Liver (tissue), 8 donors: ENCODE measurements at regions not wholly inside any gene's neighbourhood (a gene's known extent, or its start where the extent isn't known, plus 50 kb on each side); places are given as distances from the start of the nearest gene placed in this dataset.

Experiments used
- DNase-seq: peaks from one replicate; pipeline ENCODE4 v3.0.0-alpha.2; 2017; ENCODE audit warnings: low spot score
- H3K27ac ChIP-seq, 2 donors: one replicate each; pipeline ENCODE4 v1.7.0; 2013; ENCODE audit warnings: inconsistent platforms in 2 of 2, low read length in 2 of 2, control low read depth in 1 of 2, low read depth in 1 of 2, mild to moderate bottlenecking in 1 of 2
- H3K27me3 ChIP-seq, 4 donors: one replicate each; pipeline versions ENCODE4 v1.6.1 to v1.7.0; 2013; ENCODE audit warnings: low read length in 3 of 4, inconsistent platforms in 1 of 4, mild to moderate bottlenecking in 1 of 4, moderate library complexity in 1 of 4; ENCODE audit not compliant: control insufficient read depth in 4 of 4, insufficient read depth in 4 of 4
- H3K36me3 ChIP-seq, 4 donors: one replicate each; pipeline versions ENCODE4 v1.6.1 to v1.7.0; 2013; ENCODE audit warnings: low read length in 3 of 4, mild to moderate bottlenecking in 3 of 4, low read depth in 1 of 4, moderate library complexity in 1 of 4; ENCODE audit not compliant: control insufficient read depth in 4 of 4, insufficient read depth in 3 of 4
- H3K4me1 ChIP-seq, 4 donors: one replicate each; pipeline versions ENCODE4 v1.6.1 to v1.7.0; 2013; ENCODE audit warnings: low read length in 3 of 4, mild to moderate bottlenecking in 3 of 4, moderate library complexity in 1 of 4; ENCODE audit not compliant: control insufficient read depth in 4 of 4, insufficient read depth in 4 of 4
- H3K4me3 ChIP-seq, 3 donors: one replicate each; pipeline versions ENCODE4 v1.6.1 to v1.7.0; 2013; ENCODE audit warnings: low read length in 3 of 3, control low read depth in 1 of 3, low read depth in 1 of 3, mild to moderate bottlenecking in 1 of 3
- H3K9ac ChIP-seq, 2 donors: one replicate each; pipeline ENCODE4 v1.7.0; 2013; ENCODE audit warnings: low read length in 2 of 2, mild to moderate bottlenecking in 2 of 2, moderate library complexity in 2 of 2, control low read depth in 1 of 2, low read depth in 1 of 2
- H3K9me3 ChIP-seq, 4 donors: one replicate each; pipeline versions ENCODE4 v1.6.1 to v1.7.0; 2013; ENCODE audit warnings: low read length in 3 of 4; ENCODE audit not compliant: control insufficient read depth in 4 of 4
- ATF3 ChIP-seq: IDR thresholded peaks from 2 replicates; pipeline ENCODE4 v1.6.1; 2016; ENCODE audit warnings: antibody characterized with exemption
- CTCF ChIP-seq: fragments of 150-350 bp; IDR thresholded peaks from 2 replicates; pipeline ENCODE4 v1.5.1; 2017; ENCODE audit warnings: improper control_type of control experiment, low read depth, low read length; ENCODE audit not compliant: missing input control
- EGR1 ChIP-seq, 2 donors: IDR thresholded peaks; 2 replicates each; pipeline ENCODE4 v1.6.1; 2016 to 2018; ENCODE audit warnings: antibody characterized with exemption in 2 of 2, low read depth in 2 of 2
- FOXA1 ChIP-seq: IDR thresholded peaks from 2 replicates; pipeline ENCODE4 v1.6.1; 2016; ENCODE audit warnings: antibody characterized with exemption
- FOXA2 ChIP-seq: IDR thresholded peaks from 2 replicates; pipeline ENCODE4 v1.6.1; 2016; ENCODE audit warnings: antibody characterized with exemption
- GABPA ChIP-seq, 2 donors: IDR thresholded peaks in 1 of 2; conservative IDR thresholded peaks in 1 of 2; 2 replicates each; pipeline ENCODE4 v1.6.1; 2016; ENCODE audit warnings: antibody characterized with exemption in 2 of 2, mild to moderate bottlenecking in 1 of 2, moderate library complexity in 1 of 2
- HNF4A ChIP-seq, 2 donors: conservative IDR thresholded peaks; 2 replicates each; pipeline ENCODE4 v1.6.1; 2016; ENCODE audit warnings: antibody characterized with exemption in 2 of 2, mild to moderate bottlenecking in 2 of 2
- HNF4G ChIP-seq: IDR thresholded peaks from 2 replicates; pipeline ENCODE4 v1.6.1; 2016; ENCODE audit warnings: antibody characterized with exemption
- JUND ChIP-seq, 2 donors: IDR thresholded peaks; 2 replicates each; pipeline ENCODE4 v1.6.1; 2016; ENCODE audit warnings: antibody characterized with exemption in 2 of 2
- MAX ChIP-seq: IDR thresholded peaks from 2 replicates; pipeline ENCODE4 v1.6.1; 2016; ENCODE audit warnings: antibody characterized with exemption
- NR2F2 ChIP-seq: IDR thresholded peaks from 2 replicates; pipeline ENCODE4 v1.6.1; 2016; ENCODE audit warnings: antibody characterized with exemption
- RAD21 ChIP-seq, 2 donors: IDR thresholded peaks; 2 replicates each; pipeline ENCODE4 v1.6.1; 2016; ENCODE audit warnings: antibody characterized with exemption in 2 of 2, mild to moderate bottlenecking in 2 of 2
- REST ChIP-seq: IDR thresholded peaks from 2 replicates; pipeline ENCODE4 v1.6.1; 2016; ENCODE audit warnings: antibody characterized with exemption, mild to moderate bottlenecking
- RXRA ChIP-seq, 2 donors: IDR thresholded peaks; 2 replicates each; pipeline ENCODE4 v1.6.1; 2017 to 2018; ENCODE audit warnings: antibody characterized with exemption in 2 of 2, mild to moderate bottlenecking in 1 of 2
- SP1 ChIP-seq: IDR thresholded peaks from 2 replicates; pipeline ENCODE4 v1.6.1; 2018; ENCODE audit warnings: antibody characterized with exemption, mild to moderate bottlenecking
- TAF1 ChIP-seq: conservative IDR thresholded peaks from 2 replicates; pipeline ENCODE4 v1.6.1; 2016; ENCODE audit warnings: antibody characterized with exemption, mild to moderate bottlenecking
- YY1 ChIP-seq: IDR thresholded peaks from 2 replicates; pipeline ENCODE4 v1.6.1; 2016; ENCODE audit warnings: antibody characterized with exemption, mild to moderate bottlenecking
- ZBTB33 ChIP-seq: IDR thresholded peaks from 2 replicates; pipeline ENCODE4 v1.6.1; 2016; ENCODE audit warnings: antibody characterized with exemption
- WGBS: extraction: QIAGEN DNeasy Blood & Tissue Kit; methylation state at CpG from one replicate; pipeline ENCODE4 v1.1.7; 2013; 5-methylcytosine and 5-hydroxymethylcytosine counted together
- donor health status: healthy.
- donor health status: healthy.
- donor health status: healthy.
- donor health status: healthy.
- donor health status: healthy.

- no peak overlapping the region for H3K27ac ChIP-seq
- no peaks in the 10 kb centered on the region for H3K27me3 ChIP-seq
- no peak for DNase-seq
- 60% methylated on average over 3 of the region's 3 CpGs for WGBS
- H3K4me1 ChIP-seq = peaks cover 0 to 11% (median 6%) of the 10 kb centered on the region in 4 donors
- peaks cover 5 to 7% (median 6%) of the 10 kb centered on the region in 4 donors for H3K9me3 ChIP-seq
- TF ChIP-seq TAF1 (no peak), HNF4A (conservative IDR thresholded peaks at IDR 0.05) (no peak), SP1 (no peak), REST (no peak), ATF3 (no peak), RAD21 (IDR thresholded peaks at IDR 0.05) (no peak), FOXA2 (no peak), RXRA (IDR thresholded peaks at IDR 0.05) (no peak), MAX (no peak), ZBTB33 (no peak), JUND (IDR thresholded peaks at IDR 0.05) (no peak), FOXA1 (no peak), YY1 (no peak), NR2F2 (no peak), GABPA (IDR thresholded peaks at IDR 0.05 in 1 of 2, conservative IDR thresholded peaks at IDR 0.05 in 1 of 2) (no peak), HNF4G (no peak), EGR1 (IDR thresholded peaks at IDR 0.05; ENCODE audit: low read depth in 2 of 2) (no peak), CTCF (no peak)
- no peaks in the 10 kb centered on the region for H3K36me3 ChIP-seq
- no peak overlapping the region for H3K4me3 ChIP-seq
- H3K9ac ChIP-seq = no peak overlapping the region
Observed at GRCh38 chr4:56215901-56216300, 171.4 kb downstream of the AASDH start.
